Breast epithelium (tissue), 4 donors: ENCODE measurements at regions not wholly inside any gene's neighbourhood (a gene's known extent, or its start where the extent isn't known, plus 50 kb on each side); places are given as distances from the start of the nearest gene placed in this dataset.

Source experiments
- DNase-seq, 2 donors: peaks; one replicate each; pipeline ENCODE4 v3.0.0-alpha.2; 2019; ENCODE audit warnings: low spot score in 2 of 2
- H3K27ac ChIP-seq, 2 donors: fragments of 200-600 bp; sonication (generic) in 1 of 2; one replicate each; pipeline ENCODE4 v1.5.1; 2016 to 2019; ENCODE audit warnings: mild to moderate bottlenecking in 1 of 2
- H3K27me3 ChIP-seq, 2 donors: fragments of 200-600 bp; sonication (generic) in 1 of 2; one replicate each; pipeline versions ENCODE4 v1.5.1 to v1.6.0; 2017 to 2019; ENCODE audit warnings: control low read depth in 1 of 2, mild to moderate bottlenecking in 1 of 2
- H3K36me3 ChIP-seq: fragments of 200-600 bp; one replicate; pipeline ENCODE4 v1.5.1; 2019
- H3K4me1 ChIP-seq, 2 donors: fragments of 200-600 bp; sonication (generic); one replicate each; pipeline ENCODE4 v1.5.1; 2016 to 2019; ENCODE audit warnings: control low read depth in 1 of 2
- H3K4me3 ChIP-seq, 3 donors: fragments of 200-600 bp; sonication (generic); 1 replicate in 2 of 3; 2 replicates in 1 of 3; pipeline ENCODE4 v1.5.1; 2016 to 2019; ENCODE audit warnings: mild to moderate bottlenecking in 3 of 3, moderate library complexity in 2 of 3
- H3K9me3 ChIP-seq, 2 donors: fragments of 200-600 bp; sonication (generic) in 1 of 2; one replicate each; pipeline ENCODE4 v1.5.1; 2016 to 2019; ENCODE audit warnings: control low read depth in 1 of 2
- CTCF ChIP-seq, 3 donors: fragments of 450-650 bp; IDR thresholded peaks; one replicate each; pipeline ENCODE4 v1.5.1; 2016 to 2017; ENCODE audit warnings: antibody characterized with exemption in 3 of 3, mild to moderate bottlenecking in 3 of 3, moderate library complexity in 3 of 3
- POLR2A ChIP-seq: fragments of 450-650 bp; IDR thresholded peaks from one replicate; pipeline ENCODE4 v1.6.1; 2016; ENCODE audit warnings: antibody characterized with exemption, mild to moderate bottlenecking, moderate library complexity
- POLR2AphosphoS5 ChIP-seq, 3 donors: sonication (generic); formaldehyde crosslinking; IDR thresholded peaks; one replicate each; pipeline ENCODE4 v1.6.1; 2017; ENCODE audit warnings: antibody characterized with exemption in 3 of 3
- intact Hi-C: fragments of 100-400 bp; cut with DNase I; formaldehyde crosslinking; loops from one replicate; pipeline ENCODE4 v1.15.1; 2023; ENCODE audit warnings: low total_unique reads

DNA sequence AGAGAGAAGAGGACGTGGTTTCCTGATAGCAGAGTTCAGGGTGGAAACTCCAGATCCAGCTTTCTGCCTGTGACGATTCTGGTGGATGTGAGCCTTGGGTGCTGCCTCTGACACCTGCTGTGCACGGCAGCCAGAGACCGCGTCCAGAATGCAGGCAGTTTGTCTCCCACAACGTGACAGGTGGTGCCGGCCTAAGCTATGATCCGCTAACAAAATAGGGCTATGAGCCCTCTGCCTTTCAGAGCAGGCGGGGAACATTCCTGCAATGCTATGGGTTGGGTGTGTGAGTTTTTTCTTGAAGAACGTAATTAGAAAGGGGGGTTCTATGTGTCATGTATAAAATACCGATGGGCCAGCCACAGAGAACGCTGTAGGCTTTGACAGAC, 297.3 kb upstream of the PRKCQ start:
- Histone ChIP-seq H3K4me1 (no peaks in the 10 kb centered on the region), H3K27ac (no peak overlapping the region), H3K9me3 (no peaks in the 10 kb centered on the region), H3K27me3 (no peaks in the 10 kb centered on the region), H3K4me3 (no peak overlapping the region), H3K36me3 (no peaks in the 10 kb centered on the region)
- intact Hi-C loops = no loop called here
- no peak for TF ChIP-seq CTCF (IDR thresholded peaks at IDR 0.05)
- no peak for TF ChIP-seq POLR2AphosphoS5 (IDR thresholded peaks at IDR 0.05)
- TF ChIP-seq POLR2A = no peak
- DNase-seq = no peak

DNA sequence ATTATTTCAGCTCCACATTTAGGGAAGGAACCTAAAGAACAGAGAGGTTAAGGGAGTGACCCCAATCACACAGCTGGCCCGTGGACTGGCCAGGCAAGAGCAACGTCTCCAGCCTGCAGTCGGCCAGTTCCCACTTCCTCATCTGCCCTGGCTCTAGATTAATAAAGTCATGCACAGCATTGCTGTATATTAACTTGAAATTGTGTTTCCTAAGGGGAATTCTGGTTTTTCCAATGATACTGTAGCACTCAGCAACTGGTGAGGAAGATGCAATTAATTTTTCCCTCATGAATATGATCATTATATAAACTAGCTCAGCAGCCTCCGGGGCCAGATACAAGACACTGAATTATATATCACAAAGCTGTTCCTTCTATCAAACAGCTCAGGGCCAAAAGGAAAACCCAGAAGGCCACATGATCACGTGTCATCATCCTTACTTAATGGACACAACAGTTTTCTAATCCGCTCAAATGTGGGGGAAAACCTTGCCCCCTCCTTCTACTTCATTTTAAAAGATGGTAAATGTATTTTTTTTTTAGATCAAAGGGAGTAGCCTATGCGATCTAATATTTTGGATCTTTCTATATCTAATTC, 295.3 kb upstream of the PRKCQ start:
- TF ChIP-seq POLR2AphosphoS5 (IDR thresholded peaks at IDR 0.05) (no peak), CTCF (IDR thresholded peaks at IDR 0.05) (no peak), POLR2A (no peak)
- Histone ChIP-seq H3K4me1 (no peaks in the 10 kb centered on the region), H3K4me3 (no peak overlapping the region), H3K27ac (no peak overlapping the region), H3K36me3 (no peaks in the 10 kb centered on the region), H3K9me3 (no peaks in the 10 kb centered on the region), H3K27me3 (no peaks in the 10 kb centered on the region)
- intact Hi-C loops = no loop called here
- DNase-seq = no peak

- H3K4me1 ChIP-seq = no peaks in the 10 kb centered on the region
- no peaks in the 10 kb centered on the region for H3K36me3 ChIP-seq
- intact Hi-C loops = no loop called here
- no peak for DNase-seq
- no peaks in the 10 kb centered on the region for H3K9me3 ChIP-seq
- no peak overlapping the region for H3K4me3 ChIP-seq
- TF ChIP-seq CTCF (IDR thresholded peaks at IDR 0.05) = no peak
- TF ChIP-seq POLR2A = no peak
- TF ChIP-seq POLR2AphosphoS5 (IDR thresholded peaks at IDR 0.05) = no peak
- H3K27ac ChIP-seq = no peak overlapping the region
- H3K27me3 ChIP-seq = no peaks in the 10 kb centered on the region
Measured at GRCh38 chr10:6871128-6871527, 291.1 kb upstream of the PRKCQ start.

GRCh38 chr10:6868036-6868725, 288.1 kb upstream of the PRKCQ start:
- H3K4me3 ChIP-seq = no peak overlapping the region
- no peak overlapping the region for H3K27ac ChIP-seq
- no peaks in the 10 kb centered on the region for H3K36me3 ChIP-seq
- intact Hi-C loops = no loop called here
- DNase-seq = no peak
- H3K9me3 ChIP-seq = no peaks in the 10 kb centered on the region
- H3K4me1 ChIP-seq = no peaks in the 10 kb centered on the region
- TF ChIP-seq POLR2AphosphoS5 (IDR thresholded peaks at IDR 0.05) = no peak
- no peak for TF ChIP-seq CTCF (IDR thresholded peaks at IDR 0.05)
- no peak for TF ChIP-seq POLR2A
- H3K27me3 ChIP-seq = no peaks in the 10 kb centered on the region

GRCh38 chr10:6866757-6867156, 286.7 kb upstream of the PRKCQ start:
- H3K36me3 ChIP-seq = no peaks in the 10 kb centered on the region
- intact Hi-C loops = no loop called here
- no peaks in the 10 kb centered on the region for H3K4me1 ChIP-seq
- TF ChIP-seq CTCF (IDR thresholded peaks at IDR 0.05) (no peak), POLR2A (no peak), POLR2AphosphoS5 (IDR thresholded peaks at IDR 0.05) (no peak)
- H3K4me3 ChIP-seq = no peak overlapping the region
- no peak for DNase-seq
- no peaks in the 10 kb centered on the region for H3K9me3 ChIP-seq
- H3K27me3 ChIP-seq = no peaks in the 10 kb centered on the region
- no peak overlapping the region for H3K27ac ChIP-seq
